OCI-LY3 (cell line): ENCODE measurements at regions not wholly inside any gene's neighbourhood (a gene's known extent, or its start where the extent isn't known, plus 50 kb on each side); places are given as distances from the start of the nearest gene placed in this dataset.
A peak's percentile ranks its signal among the peaks of the same experiment; 100 is the strongest.
"Not testable (repeated sequence)": the region's sequence is repeated elsewhere in the genome, so short reads cannot be mapped to it uniquely, and the experiment has no call there.

Source experiments
- H2AFZ ChIP-seq: fragments of 200-600, 300-600 bp; shearing (Covaris generic); 2 replicates; pipeline ENCODE4 v1.6.0; 2014; ENCODE audit warnings: antibody characterized with exemption, low read depth, low read length
- H3K27ac ChIP-seq: fragments of 200-600, 300-600 bp; sonication (generic); 2 replicates; pipeline ENCODE4 v1.5.1; 2014; ENCODE audit warnings: mild to moderate bottlenecking, low read length, moderate library complexity, mixed read lengths
- H3K27me3 ChIP-seq: fragments of 200-600, 300-600 bp; sonication (generic); 2 replicates; pipeline ENCODE4 v1.6.1; 2014; ENCODE audit warnings: low read depth, low read length, mixed read lengths
- H3K36me3 ChIP-seq: fragments of 200-600, 300-600 bp; sonication (generic); replicated peaks from 2 replicates; pipeline ENCODE3; 2014; ENCODE audit warnings: low read depth, low read length, mixed read lengths
- H3K4me1 ChIP-seq: fragments of 300-600, 200-600 bp; sonication (generic); 2 replicates; pipeline ENCODE4 v1.6.1; 2014; ENCODE audit warnings: low read length, mixed read lengths
- H3K4me2 ChIP-seq: fragments of 200-600, 300-600 bp; sonication (generic); 2 replicates; pipeline ENCODE4 v1.6.1; 2014; ENCODE audit warnings: low read length, mixed read lengths
- H3K4me3 ChIP-seq: fragments of 300-600, 200-600 bp; sonication (generic); 2 replicates; pipeline ENCODE4 v1.5.1; 2014; ENCODE audit warnings: antibody characterized with exemption, mild to moderate bottlenecking, low read length, moderate library complexity
- H3K79me2 ChIP-seq: fragments of 300-600, 200-600 bp; shearing (Covaris generic); 2 replicates; pipeline ENCODE4 v1.6.1; 2014; ENCODE audit warnings: mild to moderate bottlenecking, low read length, mixed read lengths
- H3K9ac ChIP-seq: fragments of 300-600, 200-600 bp; shearing (Covaris generic); 2 replicates; pipeline ENCODE4 v1.6.0; 2014; ENCODE audit warnings: mild to moderate bottlenecking, low read length, moderate library complexity
- H3K9me3 ChIP-seq: fragments of 200-600, 300-600 bp; shearing (Covaris generic); 2 replicates; pipeline ENCODE4 v1.6.1; 2014; ENCODE audit warnings: low read length, mixed read lengths; ENCODE audit not compliant: insufficient read depth
- H4K20me1 ChIP-seq: fragments of 200-600, 300-600 bp; sonication (generic); 2 replicates; pipeline ENCODE4 v1.6.1; 2016; ENCODE audit warnings: low read length, mixed read lengths; ENCODE audit not compliant: insufficient read depth
- EZH2phosphoT487 ChIP-seq: fragments of 200-600 bp; shearing (Covaris generic); IDR thresholded peaks from 2 replicates; pipeline ENCODE4 v1.6.1; 2018; ENCODE audit warnings: antibody characterized with exemption, mixed run types, low read depth
- TF ChIP-seq, protein P1 (sequence below): fragments of 200-600, 300-600 bp; sonication (generic); IDR thresholded peaks from 2 replicates; pipeline ENCODE4 v1.5.1; 2014; ENCODE audit warnings: antibody characterized with exemption, low read length, low read depth

DNA sequence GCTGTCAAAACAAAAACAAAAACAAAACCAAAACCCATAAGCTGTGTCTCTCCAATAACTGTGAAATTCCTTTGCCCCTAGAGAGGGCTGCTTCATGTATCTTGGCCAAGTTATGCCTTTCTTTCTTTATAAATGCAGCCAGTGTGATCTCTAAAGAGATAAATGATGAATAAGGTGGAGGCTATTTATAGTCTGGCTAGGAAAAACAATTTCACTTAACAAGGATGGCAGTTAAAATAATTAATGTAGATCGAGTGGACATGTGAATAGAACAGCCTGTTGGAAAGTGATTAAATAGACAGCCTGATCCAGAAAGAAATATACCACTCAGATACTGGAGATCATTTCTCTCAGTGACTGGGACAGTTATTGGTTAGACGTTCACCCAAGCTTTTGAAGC lies 1666.9 kb upstream of the CELF4 start:
- Histone ChIP-seq H3K79me2 (no peaks in the 10 kb centered on the region), H3K4me2 (peak overlapping the region; percentile 19; the same call in 1 of the 2 replicates), H3K9me3 (no peaks in the 10 kb centered on the region), H3K36me3 (no peaks in the 10 kb centered on the region), H2AFZ (no peak overlapping the region; the same call in 1 of the 2 replicates), H3K9ac (no peak overlapping the region), H3K4me1 (peaks cover 6% of the 10 kb centered on the region; the same call in 1 of the 2 replicates), H3K4me3 (no peak overlapping the region), H3K27me3 (no peaks in the 10 kb centered on the region), H3K27ac (no peak overlapping the region), H4K20me1 (no peaks in the 10 kb centered on the region)
- no peak for TF ChIP-seq EZH2phosphoT487
- TF ChIP-seq, protein P1, sequence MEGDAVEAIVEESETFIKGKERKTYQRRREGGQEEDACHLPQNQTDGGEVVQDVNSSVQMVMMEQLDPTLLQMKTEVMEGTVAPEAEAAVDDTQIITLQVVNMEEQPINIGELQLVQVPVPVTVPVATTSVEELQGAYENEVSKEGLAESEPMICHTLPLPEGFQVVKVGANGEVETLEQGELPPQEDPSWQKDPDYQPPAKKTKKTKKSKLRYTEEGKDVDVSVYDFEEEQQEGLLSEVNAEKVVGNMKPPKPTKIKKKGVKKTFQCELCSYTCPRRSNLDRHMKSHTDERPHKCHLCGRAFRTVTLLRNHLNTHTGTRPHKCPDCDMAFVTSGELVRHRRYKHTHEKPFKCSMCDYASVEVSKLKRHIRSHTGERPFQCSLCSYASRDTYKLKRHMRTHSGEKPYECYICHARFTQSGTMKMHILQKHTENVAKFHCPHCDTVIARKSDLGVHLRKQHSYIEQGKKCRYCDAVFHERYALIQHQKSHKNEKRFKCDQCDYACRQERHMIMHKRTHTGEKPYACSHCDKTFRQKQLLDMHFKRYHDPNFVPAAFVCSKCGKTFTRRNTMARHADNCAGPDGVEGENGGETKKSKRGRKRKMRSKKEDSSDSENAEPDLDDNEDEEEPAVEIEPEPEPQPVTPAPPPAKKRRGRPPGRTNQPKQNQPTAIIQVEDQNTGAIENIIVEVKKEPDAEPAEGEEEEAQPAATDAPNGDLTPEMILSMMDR, result no peak

DNA sequence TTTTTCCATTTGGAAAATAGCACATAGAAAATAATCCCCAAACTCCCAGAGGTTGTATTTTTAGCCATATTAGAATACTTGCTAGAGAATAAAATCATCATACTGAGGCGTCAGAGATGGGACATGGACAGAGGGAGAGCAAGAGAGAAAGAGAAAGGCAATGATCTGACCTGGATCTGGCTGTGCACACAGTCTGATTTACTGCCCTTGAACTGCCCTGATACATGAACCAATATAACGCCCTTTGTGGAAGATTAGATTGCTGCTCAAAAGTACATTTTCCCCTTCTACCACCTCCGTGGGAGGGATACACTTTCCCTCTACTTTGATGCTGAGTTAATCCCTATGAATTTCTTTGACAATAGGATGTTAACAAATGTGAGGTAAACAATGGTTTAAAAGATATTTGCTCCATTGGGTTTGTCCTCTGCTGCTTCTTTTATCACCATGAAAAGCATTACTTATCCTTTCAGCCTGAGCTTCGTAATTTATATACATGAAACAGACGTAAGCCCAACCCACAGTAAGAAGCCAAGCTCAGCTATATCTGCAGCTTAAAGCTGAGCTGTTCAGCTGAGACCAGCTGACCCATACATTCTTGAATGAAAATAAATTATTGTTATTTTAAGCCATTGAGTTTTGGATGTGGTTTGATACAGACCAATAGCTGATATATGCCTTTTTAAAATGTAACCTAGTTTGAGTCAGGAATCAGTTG lies 1664.6 kb upstream of the CELF4 start:
- H3K79me2 ChIP-seq, result no peaks in the 10 kb centered on the region
- H2AFZ ChIP-seq, result no peak overlapping the region
- TF ChIP-seq EZH2phosphoT487, result no peak
- TF ChIP-seq, protein P1, result no peak
- H4K20me1 ChIP-seq, result no peaks in the 10 kb centered on the region
- H3K36me3 ChIP-seq, result no peaks in the 10 kb centered on the region
- no peak overlapping the region for H3K4me2 ChIP-seq
- no peak overlapping the region for H3K9ac ChIP-seq
- H3K4me3 ChIP-seq, result no peak overlapping the region
- peaks cover 6% of the 10 kb centered on the region; the same call in 1 of the 2 replicates for H3K4me1 ChIP-seq
- H3K27ac ChIP-seq, result no peak overlapping the region
- H3K27me3 ChIP-seq, result no peaks in the 10 kb centered on the region
- H3K9me3 ChIP-seq, result no peaks in the 10 kb centered on the region

DNA sequence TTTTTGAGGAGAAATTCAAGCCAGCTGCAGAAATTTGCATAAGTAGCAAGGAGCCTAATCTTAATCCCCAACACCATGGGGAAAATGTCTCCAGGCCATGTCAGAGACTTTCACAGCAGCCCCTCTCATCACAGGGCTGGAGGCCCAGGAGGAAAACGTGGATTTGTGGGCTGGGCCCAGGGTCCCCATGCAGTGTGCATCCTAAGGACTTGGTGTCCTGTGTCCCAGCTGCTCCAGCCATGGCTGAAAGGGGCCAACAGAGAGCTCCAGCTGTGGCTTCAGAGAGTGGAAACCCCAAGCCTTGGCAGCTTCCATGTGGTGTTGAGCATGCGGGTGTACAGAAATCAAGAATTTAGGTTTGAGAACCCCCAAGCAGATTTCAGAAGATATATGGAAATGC lies 1662.2 kb upstream of the CELF4 start:
- not testable (repeated sequence) for H3K79me2 ChIP-seq, H3K27ac ChIP-seq, H3K9ac ChIP-seq, H3K9me3 ChIP-seq, H3K4me3 ChIP-seq, H2AFZ ChIP-seq, H3K4me1 ChIP-seq, H3K4me2 ChIP-seq, H4K20me1 ChIP-seq, H3K27me3 ChIP-seq, H3K36me3 ChIP-seq

DNA sequence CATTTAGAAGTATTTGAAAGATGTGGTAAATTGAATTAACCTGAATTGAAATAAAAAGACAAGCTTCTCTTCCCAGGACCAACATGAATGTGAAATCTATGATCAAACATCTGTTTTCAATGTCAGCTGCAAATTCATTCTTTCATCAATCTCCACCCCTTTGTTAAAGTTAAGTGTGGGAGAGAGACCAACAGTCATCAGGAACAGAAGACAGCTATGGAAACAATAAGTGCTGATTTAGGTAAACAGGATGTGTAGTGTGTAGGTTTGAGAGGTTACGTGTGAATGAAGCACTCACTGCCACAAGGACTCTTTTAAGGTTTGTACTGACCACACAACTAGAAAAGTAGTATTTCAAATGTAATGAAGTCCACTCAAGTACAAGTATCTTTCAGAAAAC lies 1659.8 kb upstream of the CELF4 start:
- no peak overlapping the region for H3K27ac ChIP-seq
- H3K4me3 ChIP-seq, result no peak overlapping the region

More for the DNA sequence above, 1659.8 kb upstream of the CELF4 start:
- Histone ChIP-seq H3K4me1 (no peaks in the 10 kb centered on the region), H4K20me1 (no peaks in the 10 kb centered on the region), H3K9me3 (no peaks in the 10 kb centered on the region), H3K4me2 (no peak overlapping the region), H3K9ac (no peak overlapping the region), H2AFZ (no peak overlapping the region), H3K27me3 (no peaks in the 10 kb centered on the region), H3K36me3 (no peaks in the 10 kb centered on the region), H3K79me2 (no peaks in the 10 kb centered on the region)
- no peak for TF ChIP-seq EZH2phosphoT487
- TF ChIP-seq, protein P1, result no peak
